HEK293T (cell line): ENCODE measurements at regions not wholly inside any gene's neighbourhood (a gene's known extent, or its start where the extent isn't known, plus 50 kb on each side); places are given as distances from the start of the nearest gene placed in this dataset.

Experiments
- BHLHE40 ChIP-seq: fragments of 450-650 bp; IDR thresholded peaks from 2 replicates; pipeline ENCODE4 v1.6.1; 2016; ENCODE audit warnings: mild to moderate bottlenecking, moderate library complexity, borderline replicate concordance
- CTBP1 ChIP-seq: fragments of 450-650 bp; IDR thresholded peaks from 2 replicates; pipeline ENCODE4 v1.6.1; 2016; ENCODE audit warnings: borderline replicate concordance
- ELF4 ChIP-seq: fragments of 450-650 bp; IDR thresholded peaks from 2 replicates; pipeline ENCODE4 v1.6.1; 2017; ENCODE audit warnings: antibody characterized with exemption
- FOXA1 ChIP-seq: fragments of 450-650 bp; IDR thresholded peaks from 2 replicates; pipeline ENCODE4 v1.6.1; 2016; ENCODE audit warnings: mild to moderate bottlenecking
- FOXM1 ChIP-seq: fragments of 450-650 bp; IDR thresholded peaks from 2 replicates; pipeline ENCODE4 v1.6.1; 2017; ENCODE audit warnings: mild to moderate bottlenecking, borderline replicate concordance
- L3MBTL2 ChIP-seq: fragments of 450-650 bp; conservative IDR thresholded peaks from 2 replicates; pipeline ENCODE4 v1.6.1; 2016; ENCODE audit warnings: mild to moderate bottlenecking
- LEF1 ChIP-seq: fragments of 450-650 bp; IDR thresholded peaks from 2 replicates; pipeline ENCODE4 v1.6.1; 2017; ENCODE audit warnings: mild to moderate bottlenecking, borderline replicate concordance
- NFRKB ChIP-seq: fragments of 450-650 bp; IDR thresholded peaks from 2 replicates; pipeline ENCODE4 v1.6.1; 2016; ENCODE audit warnings: mild to moderate bottlenecking, moderate library complexity
- SP1 ChIP-seq: fragments of 450-650 bp; IDR thresholded peaks from 2 replicates; pipeline ENCODE4 v1.6.1; 2017
- SUZ12 ChIP-seq: fragments of 450-650 bp; IDR thresholded peaks from 2 replicates; pipeline ENCODE4 v1.6.1; 2016; ENCODE audit warnings: mild to moderate bottlenecking
- TARDBP ChIP-seq: fragments of 450-650 bp; IDR thresholded peaks from 2 replicates; pipeline ENCODE4 v1.6.1; 2016
- ZNF384 ChIP-seq: fragments of 450-650 bp; IDR thresholded peaks from 2 replicates; pipeline ENCODE4 v1.6.1; 2016
- TF ChIP-seq, protein P1 (sequence below): fragments of 450-650 bp; IDR thresholded peaks from 2 replicates; pipeline ENCODE4 v1.6.1; 2016

DNA sequence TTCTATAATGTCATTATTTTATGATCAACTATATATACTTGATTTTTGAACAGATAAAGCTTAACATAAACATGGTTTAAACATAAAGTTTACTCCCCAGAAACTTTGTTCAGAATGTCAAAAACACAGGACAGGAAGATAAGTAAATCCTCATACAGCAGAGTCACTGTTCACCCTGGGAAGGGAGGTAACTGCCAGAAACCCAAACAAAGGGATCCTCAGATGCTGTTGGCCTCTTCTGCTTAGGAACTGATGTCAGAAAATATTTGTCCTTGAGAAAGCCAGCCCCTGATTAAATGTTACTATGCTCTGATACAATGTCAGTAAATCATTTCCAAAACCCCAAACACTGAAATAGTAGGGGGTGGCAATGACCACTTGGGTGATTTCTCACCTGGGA lies 185.3 kb downstream of the TJP1 start:
- TF ChIP-seq ELF4 (no peak), SP1 (no peak), SUZ12 (no peak), NFRKB (no peak), BHLHE40 (no peak), FOXM1 (no peak), LEF1 (no peak), L3MBTL2 (no peak), ZNF384 (no peak), FOXA1 (no peak), TARDBP (no peak), CTBP1 (no peak)
- TF ChIP-seq, protein P1, sequence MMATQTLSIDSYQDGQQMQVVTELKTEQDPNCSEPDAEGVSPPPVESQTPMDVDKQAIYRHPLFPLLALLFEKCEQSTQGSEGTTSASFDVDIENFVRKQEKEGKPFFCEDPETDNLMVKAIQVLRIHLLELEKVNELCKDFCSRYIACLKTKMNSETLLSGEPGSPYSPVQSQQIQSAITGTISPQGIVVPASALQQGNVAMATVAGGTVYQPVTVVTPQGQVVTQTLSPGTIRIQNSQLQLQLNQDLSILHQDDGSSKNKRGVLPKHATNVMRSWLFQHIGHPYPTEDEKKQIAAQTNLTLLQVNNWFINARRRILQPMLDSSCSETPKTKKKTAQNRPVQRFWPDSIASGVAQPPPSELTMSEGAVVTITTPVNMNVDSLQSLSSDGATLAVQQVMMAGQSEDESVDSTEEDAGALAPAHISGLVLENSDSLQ, result no peak
